H1 (cell line): ENCODE measurements at regions not wholly inside any gene's neighbourhood (a gene's known extent, or its start where the extent isn't known, plus 50 kb on each side); places are given as distances from the start of the nearest gene placed in this dataset.

ENCODE experiments used
- CTCF ChIA-PET: fragments of 300-600 bp; sonication (Branson Sonifier 250); formaldehyde crosslinking; loops from one replicate; lab custom pipeline; 2021; ENCODE audit not compliant: partially characterized antibody; lab: Charles Lee
- POLR2A ChIA-PET: fragments of 300-600 bp; sonication (Branson Sonifier 250); formaldehyde crosslinking; loops from one replicate; lab custom pipeline; 2021; ENCODE audit warnings: inconsistent platforms; ENCODE audit not compliant: partially characterized antibody; lab: Charles Lee
- DNase-seq, 2 experiments: peaks; one replicate each; pipeline versions ENCODE4 v3.0.0 to v3.0.0-alpha.2; 2010 to 2022; ENCODE audit warnings: low spot score in 2 of 2, low read depth in 1 of 2, mixed read lengths in 1 of 2
- FAIRE-seq: peaks from 2 replicates; lab custom pipeline; 2011; peaks lifted over from hg19 to GRCh38; lab: Jason Lieb, UNC
- H2AFZ ChIP-seq: 2 replicates; pipeline ENCODE4 v1.8.1; 2012; ENCODE audit warnings: low read length, inconsistent platforms
- H2AK5ac ChIP-seq: 2 replicates; pipeline ENCODE4 v1.6.1; 2013; ENCODE audit warnings: low read depth, low read length
- H2BK120ac ChIP-seq: replicated peaks from 2 replicates; pipeline ENCODE3; 2013; ENCODE audit warnings: low read depth, low read length, inconsistent platforms
- H2BK12ac ChIP-seq: 2 replicates; pipeline ENCODE4 v1.6.1; 2013; ENCODE audit warnings: low read depth, low read length
- H2BK15ac ChIP-seq: 2 replicates; pipeline ENCODE4 v1.6.1; 2013; ENCODE audit warnings: low read length
- H2BK20ac ChIP-seq: 2 replicates; pipeline ENCODE4 v1.6.1; 2013; ENCODE audit warnings: low read length
- H2BK5ac ChIP-seq: 2 replicates; pipeline ENCODE4 v1.6.1; 2013; ENCODE audit warnings: low read depth, low read length
- H3K14ac ChIP-seq: 2 replicates; pipeline ENCODE4 v1.6.1; 2013; ENCODE audit warnings: inconsistent platforms; ENCODE audit not compliant: insufficient read length
- H3K18ac ChIP-seq: 2 replicates; pipeline ENCODE4 v1.6.1; 2013; ENCODE audit warnings: low read length; ENCODE audit errors: extremely low read depth
- H3K23ac ChIP-seq: 2 replicates; pipeline ENCODE4 v1.6.1; 2013; ENCODE audit warnings: inconsistent platforms; ENCODE audit not compliant: insufficient read length
- H3K23me2 ChIP-seq: 2 replicates; pipeline ENCODE4 v1.6.1; 2013; ENCODE audit warnings: low read depth, low read length
- H3K27ac ChIP-seq: 2 replicates; pipeline ENCODE4 v1.6.1; 2011; ENCODE audit warnings: low read depth, low read length, inconsistent platforms
- H3K27me3 ChIP-seq, 4 experiments: replicated peaks in 1 of 4; 1 replicate in 1 of 4; 2 replicates in 3 of 4; pipeline versions ENCODE4 v1.6.1 to v1.8.1; 2011 to 2013; ENCODE audit warnings: low read length in 3 of 4, mild to moderate bottlenecking in 3 of 4, inconsistent platforms in 2 of 4, mixed read lengths in 2 of 4, moderate library complexity in 1 of 4; ENCODE audit not compliant: control insufficient read depth in 3 of 4, insufficient read depth in 3 of 4; ENCODE audit errors: extremely low read depth in 1 of 4
- H3K36me3 ChIP-seq, 4 experiments: 2 replicates each; pipeline versions ENCODE4 v1.6.1 to v1.8.1; 2011 to 2013; ENCODE audit warnings: mild to moderate bottlenecking in 4 of 4, low read length in 3 of 4, moderate library complexity in 2 of 4, control low read depth in 1 of 4, inconsistent platforms in 1 of 4; ENCODE audit not compliant: insufficient read depth in 4 of 4, control insufficient read depth in 2 of 4
- H3K4ac ChIP-seq: replicated peaks from 2 replicates; pipeline ENCODE3; 2013; ENCODE audit warnings: low read length, low read depth, mixed read lengths, inconsistent platforms; ENCODE audit not compliant: insufficient read length
- H3K4me1 ChIP-seq, 4 experiments: replicated peaks in 1 of 4; 1 replicate in 1 of 4; 2 replicates in 3 of 4; pipeline versions ENCODE4 v1.6.1 to v1.8.1; 2011 to 2013; ENCODE audit warnings: low read length in 3 of 4, inconsistent platforms in 2 of 4, mixed read lengths in 1 of 4; ENCODE audit not compliant: insufficient read depth in 4 of 4, control insufficient read depth in 3 of 4
- H3K4me2 ChIP-seq, 2 experiments: 2 replicates each; pipeline versions ENCODE4 v1.6.1 to v1.8.1; 2011 to 2013; ENCODE audit warnings: low read depth in 2 of 2, low read length in 2 of 2, control low read depth in 1 of 2, inconsistent platforms in 1 of 2, mild to moderate bottlenecking in 1 of 2; ENCODE audit not compliant: insufficient read depth in 1 of 2
- H3K4me3 ChIP-seq, 4 experiments: fragments of 200-600, 300-600 bp in 1 of 4; sonication (generic), shearing (Covaris generic), sonication (Bioruptor Twin) in 1 of 4; 2 replicates each; pipeline versions ENCODE4 v1.5.1 to v1.8.1; 2011 to 2016; ENCODE audit warnings: low read length in 4 of 4, low read depth in 3 of 4, control low read depth in 2 of 4, inconsistent platforms in 2 of 4, mild to moderate bottlenecking in 2 of 4, mixed read lengths in 1 of 4, moderate library complexity in 1 of 4; ENCODE audit not compliant: insufficient read depth in 2 of 4; ENCODE audit errors: extremely low read depth in 1 of 4
- H3K56ac ChIP-seq: replicated peaks from 2 replicates; pipeline ENCODE3; 2013; ENCODE audit warnings: low read depth, mild to moderate bottlenecking, mixed read lengths, low read length, inconsistent platforms; ENCODE audit not compliant: insufficient read length
- H3K79me1 ChIP-seq: 2 replicates; pipeline ENCODE4 v1.6.1; 2013; ENCODE audit warnings: low read depth, low read length, control low read depth
- H3K79me2 ChIP-seq, 2 experiments: 2 replicates each; pipeline versions ENCODE4 v1.6.1 to v1.8.1; 2012 to 2013; ENCODE audit warnings: low read length in 2 of 2, mild to moderate bottlenecking in 2 of 2, inconsistent platforms in 1 of 2; ENCODE audit not compliant: insufficient read depth in 2 of 2, control insufficient read depth in 1 of 2
- H3K9ac ChIP-seq, 4 experiments: replicated peaks in 1 of 4; 1 replicate in 1 of 4; 2 replicates in 3 of 4; pipeline versions ENCODE4 v1.6.1 to v1.8.1; 2011 to 2013; ENCODE audit warnings: low read depth in 3 of 4, low read length in 3 of 4, control low read depth in 2 of 4, mild to moderate bottlenecking in 2 of 4, moderate library complexity in 2 of 4, inconsistent platforms in 1 of 4; ENCODE audit errors: extremely low read depth in 1 of 4
- H3K9me3 ChIP-seq, 2 experiments: 2 replicates each; pipeline versions ENCODE4 v1.6.1 to v1.8.1; 2012 to 2013; ENCODE audit warnings: mild to moderate bottlenecking in 2 of 2, moderate library complexity in 2 of 2, control low read depth in 1 of 2, inconsistent platforms in 1 of 2, low read depth in 1 of 2, low read length in 1 of 2, mixed read lengths in 1 of 2; ENCODE audit not compliant: insufficient read depth in 2 of 2
- H4K20me1 ChIP-seq, 2 experiments: replicated peaks in 1 of 2; 2 replicates each; pipeline versions ENCODE3 to v1.8.1; 2011 to 2013; ENCODE audit warnings: inconsistent platforms in 2 of 2, low read length in 2 of 2, mild to moderate bottlenecking in 1 of 2; ENCODE audit not compliant: insufficient read depth in 2 of 2, control insufficient read depth in 1 of 2
- H4K5ac ChIP-seq: 2 replicates; pipeline ENCODE4 v1.6.1; 2013; ENCODE audit warnings: low read length, low read depth, mixed read lengths, inconsistent platforms; ENCODE audit not compliant: insufficient read length
- H4K8ac ChIP-seq: 2 replicates; pipeline ENCODE4 v1.8.0; 2013; ENCODE audit warnings: mild to moderate bottlenecking, moderate library complexity, low read length, inconsistent platforms; ENCODE audit not compliant: insufficient read depth; ENCODE audit errors: extremely low read depth
- H4K91ac ChIP-seq: replicated peaks from 2 replicates; pipeline ENCODE3; 2013; ENCODE audit warnings: low read length, mixed read lengths, inconsistent platforms; ENCODE audit not compliant: insufficient read length
- CTBP2 ChIP-seq: IDR thresholded peaks from 2 replicates; pipeline ENCODE4 v1.7.0; 2011; ENCODE audit warnings: borderline replicate concordance, mild to moderate bottlenecking, moderate library complexity, mixed read lengths, low read length; ENCODE audit not compliant: insufficient read depth, insufficient read length
- EGR1 ChIP-seq: IDR thresholded peaks from 2 replicates; pipeline ENCODE4 v1.6.1; 2011; ENCODE audit warnings: low read depth, low read length, borderline replicate concordance
- PHF8 ChIP-seq: fragments of 200-600 bp; sonication (generic); conservative IDR thresholded peaks from 2 replicates; pipeline ENCODE4 v1.7.1; 2012; ENCODE audit warnings: low read depth, mild to moderate bottlenecking, inconsistent platforms, low read length, moderate library complexity
- SIN3A ChIP-seq, 2 experiments: IDR thresholded peaks in 1 of 2; conservative IDR thresholded peaks in 1 of 2; 2 replicates each; pipeline ENCODE4 v1.6.1; 2011 to 2012; ENCODE audit warnings: low read length in 2 of 2, improper control_type of control experiment in 1 of 2, low read depth in 1 of 2, mild to moderate bottlenecking in 1 of 2
- TBP ChIP-seq: IDR thresholded peaks from 2 replicates; pipeline ENCODE4 v1.6.1; 2011; ENCODE audit warnings: low read depth, low read length, improper control_type of control experiment
- YY1 ChIP-seq: IDR thresholded peaks from 2 replicates; pipeline ENCODE4 v1.6.1; 2011; ENCODE audit warnings: low read depth, mild to moderate bottlenecking, low read length
- WGBS, 2 experiments: shearing (Covaris generic) in 1 of 2; methylation state at CpG; one replicate each; pipeline versions ENCODE4 v1.1.6 to v1.1.7; 2013 to 2015; ENCODE audit warnings: low lambda C conversion rate in 2 of 2, mixed read lengths in 2 of 2, inconsistent platforms in 1 of 2, low coverage in 1 of 2, missing lambda C conversion rate in 1 of 2; ENCODE audit not compliant: insufficient replicate concordance in 2 of 2, insufficient coverage in 1 of 2, insufficient read length in 1 of 2; ENCODE audit errors: extremely low coverage in 1 of 2, missing lambda C conversion rate in 1 of 2; 5-methylcytosine and 5-hydroxymethylcytosine counted together

DNA sequence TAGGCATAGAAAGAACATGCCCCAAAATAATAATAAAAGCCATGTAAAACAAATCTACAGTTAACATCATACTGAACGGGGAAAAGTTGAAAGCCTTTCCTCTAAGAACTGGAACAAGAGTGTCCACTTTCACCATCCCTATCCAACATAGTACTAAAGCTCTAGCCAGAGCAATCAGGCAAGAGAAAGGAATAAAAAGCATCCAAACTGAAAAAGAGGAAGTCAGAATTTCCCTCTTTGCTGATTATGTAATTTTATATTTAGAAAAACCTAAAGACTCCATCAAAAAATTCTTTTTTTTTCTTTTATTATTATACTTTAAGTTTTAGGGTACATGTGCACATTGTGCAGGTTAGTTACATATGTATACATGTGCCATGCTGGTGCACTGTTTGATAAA, 661.6 kb upstream of the CBLB start:
- POLR2A ChIA-PET = no interaction called here
- H3K4me3 ChIP-seq = no peak overlapping the region
- no peak overlapping the region for H3K9ac ChIP-seq
- H4K91ac ChIP-seq = no peak overlapping the region
- 83% methylated on average over 1 of the region's 1 CpG; no CpG with 5 or more reads in 1 of the 2 experiments for WGBS, 2 experiments
- no peak overlapping the region for H2BK15ac ChIP-seq
- no peak overlapping the region for H4K8ac ChIP-seq
- H3K79me2 ChIP-seq = no peaks in the 10 kb centered on the region
- no peaks in the 10 kb centered on the region for H3K23me2 ChIP-seq
- FAIRE-seq = no peak
- H4K20me1 ChIP-seq = no peaks in the 10 kb centered on the region
- H2BK12ac ChIP-seq = no peak overlapping the region
- H3K4me1 ChIP-seq = no peaks in the 10 kb centered on the region
- no peak overlapping the region for H3K23ac ChIP-seq
- H3K36me3 ChIP-seq = no peaks in the 10 kb centered on the region; a peak in 2 of 8 replicates
- H2BK5ac ChIP-seq = no peak overlapping the region
- no peak overlapping the region for H4K5ac ChIP-seq
- H3K18ac ChIP-seq = no peak overlapping the region
- TF ChIP-seq YY1 (no peak), CTBP2 (no peak), EGR1 (no peak), SIN3A (conservative IDR thresholded peaks at IDR 0.05 in 1 of 2, IDR thresholded peaks at IDR 0.05 in 1 of 2; ENCODE audit: low read depth in 1 of 2, low read length in 2 of 2) (no peak), TBP (no peak), PHF8 (no peak)
- TF ChIP-seq, all 59 proteins: peak for 0
- CTCF ChIA-PET = no interaction called here
- Histone ChIP-seq H2AK5ac (no peak overlapping the region), H3K9me3 (0 out of 4 replicates have a peak, but pooled peaks cover 3 to 10% of the 10 kb centered on the region in 2 experiments), H2AFZ (no peak overlapping the region), H3K4me2 (no peak overlapping the region), H3K79me1 (no peaks in the 10 kb centered on the region), H3K56ac (no peak overlapping the region), H2BK20ac (no peak overlapping the region), H3K14ac (no peak overlapping the region), H3K27ac (no peak overlapping the region), H3K27me3 (no peaks in the 10 kb centered on the region), H3K4ac (no peak overlapping the region), H2BK120ac (no peak overlapping the region)
- no peak for DNase-seq
